ENCODE measurements at regions not wholly inside any gene's neighbourhood (a gene's known extent, or its start where the extent isn't known, plus 50 kb on each side); places are given as distances from the start of the nearest gene placed in this dataset.

DNA sequence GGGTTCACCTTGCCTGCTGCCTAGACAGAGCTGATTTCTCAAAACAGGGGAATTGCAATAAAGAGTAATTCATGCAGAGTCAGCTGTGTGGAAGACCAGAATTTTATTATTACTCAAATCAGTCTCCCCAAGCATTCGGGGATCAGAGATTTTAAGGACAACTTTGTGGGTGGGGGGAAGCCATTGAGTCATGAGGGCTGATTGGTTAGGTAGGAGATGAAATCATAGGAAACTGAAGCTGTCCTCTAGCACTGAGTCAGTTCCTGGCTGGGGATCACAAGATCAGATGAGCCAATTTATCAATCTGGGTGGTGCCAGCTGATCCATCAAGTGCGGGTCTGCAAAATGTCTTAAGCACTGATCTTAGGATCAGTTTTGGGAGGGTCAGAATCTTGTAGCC, 159.1 kb upstream of the MAP1B start:
- DNase-seq (ENCODE audit: low read depth): no peak

DNA sequence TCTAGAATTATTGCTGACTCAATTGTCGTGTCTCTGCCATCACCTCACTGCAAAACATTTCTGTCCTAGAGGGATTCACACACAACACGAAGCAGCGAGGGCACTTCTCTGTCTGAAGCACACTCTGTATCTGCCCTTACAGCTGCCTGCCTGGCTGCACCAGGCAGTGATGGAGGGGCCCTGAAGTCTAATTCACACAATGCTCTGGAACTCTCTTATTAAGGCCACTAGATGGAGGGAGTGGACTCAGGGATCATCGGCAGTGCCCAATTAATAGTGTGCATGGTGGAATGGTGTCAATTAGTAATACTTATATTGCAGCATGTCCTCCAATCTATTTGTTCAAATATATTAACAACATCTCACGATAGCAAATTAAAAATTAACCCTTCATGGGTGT, 157.5 kb upstream of the MAP1B start:
- DNase-seq (ENCODE audit: low read depth): no peak

DNA sequence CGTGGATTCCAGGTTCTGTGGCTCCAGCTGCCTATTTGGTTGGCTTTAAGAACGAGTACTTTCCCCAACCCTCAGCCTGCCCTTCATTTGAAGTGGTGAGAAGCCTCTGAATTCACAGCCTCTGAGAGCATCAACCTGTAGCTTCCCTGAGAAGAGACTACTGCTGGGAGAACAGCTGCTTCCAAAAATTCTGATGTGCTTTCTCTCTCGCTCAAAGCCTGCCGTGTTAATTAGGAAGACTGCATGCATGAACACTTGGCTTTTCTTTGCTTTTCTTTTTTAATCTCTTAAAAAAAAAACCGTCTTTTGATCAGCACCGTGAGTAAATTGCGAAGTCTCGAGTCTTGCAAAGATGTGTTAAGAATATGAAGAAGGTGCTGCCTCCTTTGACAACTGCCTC, 153.4 kb upstream of the MAP1B start:
- DNase-seq (ENCODE audit: low read depth): no peak

DNA sequence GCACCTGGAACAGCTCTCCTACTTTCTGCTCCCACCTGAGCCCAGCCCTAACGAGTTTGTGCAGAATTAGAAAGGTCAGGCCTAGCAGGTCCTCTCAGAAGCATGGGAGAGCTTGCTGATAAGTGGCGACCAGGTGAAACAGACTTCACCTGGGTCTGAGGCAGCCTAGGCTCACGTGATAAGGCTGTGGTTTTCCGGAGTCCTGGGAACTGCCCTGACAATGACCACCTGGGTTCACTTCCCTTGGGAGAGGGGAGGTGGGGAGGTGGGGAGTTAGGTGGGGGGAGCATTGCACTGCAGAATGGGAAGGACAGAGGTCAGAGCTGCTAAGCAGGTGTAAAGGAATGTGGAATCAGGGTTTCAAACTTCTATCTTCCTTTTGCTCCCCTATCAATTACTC, 152.9 kb upstream of the MAP1B start:
- no peak for DNase-seq (ENCODE audit: low read depth)

DNA sequence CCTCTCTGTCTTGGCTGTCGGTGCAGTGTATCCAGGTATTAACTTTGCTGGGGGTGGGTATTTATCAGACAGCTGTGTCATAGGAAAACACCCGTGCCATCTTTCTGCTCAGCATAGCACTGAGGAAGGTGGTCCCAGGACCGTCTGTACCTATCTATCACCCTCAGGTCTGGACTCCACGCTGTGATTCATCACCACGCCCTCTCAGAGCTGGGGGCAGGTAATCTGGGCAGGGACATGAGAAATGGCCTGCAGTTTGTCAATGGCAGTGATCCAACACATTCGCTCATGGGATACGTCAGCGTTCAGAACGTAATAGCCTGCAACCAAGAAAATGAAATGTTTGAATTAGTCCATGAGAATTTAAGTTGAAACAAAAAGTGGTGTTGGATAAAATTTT, 151.6 kb upstream of the MAP1B start:
- DNase-seq (ENCODE audit: low read depth): no peak

DNA sequence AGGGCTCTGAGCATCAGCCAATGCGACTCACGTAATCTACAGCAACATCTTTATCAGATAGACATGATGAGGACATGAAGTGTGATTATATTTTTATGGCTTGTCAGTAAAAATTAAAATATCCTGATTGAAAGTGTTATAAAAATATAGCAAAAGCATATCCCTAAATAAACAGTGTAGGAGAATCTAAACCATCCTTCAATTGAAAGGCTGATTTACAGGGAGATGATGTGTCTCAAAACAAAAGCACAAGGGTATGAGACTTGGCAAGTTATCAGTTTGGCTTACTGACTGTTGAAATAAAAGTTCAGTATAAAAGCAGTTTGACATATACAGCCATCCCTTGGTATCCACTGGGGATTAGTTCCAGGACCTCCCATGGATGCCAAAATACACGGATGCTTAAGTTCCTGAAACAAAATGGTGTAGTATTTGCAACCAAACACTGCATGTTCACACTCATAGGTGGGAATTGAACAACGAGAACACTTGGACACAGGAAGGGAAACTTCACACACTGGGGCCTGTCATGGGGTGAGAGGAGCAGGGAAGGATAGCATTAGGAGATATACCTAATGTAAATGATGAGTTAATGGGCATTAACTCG, 149.9 kb upstream of the MAP1B start:
- no peak for DNase-seq (ENCODE audit: low read depth)

DNA sequence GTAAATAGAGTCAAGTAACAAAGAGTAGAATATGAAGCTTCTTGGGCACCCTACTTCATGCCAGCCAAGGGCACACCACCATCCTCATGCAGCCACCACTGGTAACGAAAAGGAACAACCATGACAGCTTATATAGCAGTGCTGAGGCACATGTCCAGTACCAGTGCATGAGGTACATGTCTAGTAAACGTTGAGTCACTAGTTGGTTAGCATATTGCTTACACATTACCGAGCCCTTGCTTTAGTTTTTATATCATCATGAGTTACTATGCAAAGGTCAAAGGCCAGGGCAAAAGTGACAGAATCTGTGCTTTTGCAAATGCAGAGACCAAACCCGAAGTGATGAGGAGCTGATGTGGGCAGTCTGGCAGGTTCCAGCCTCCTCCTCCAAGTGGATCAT, 147.1 kb upstream of the MAP1B start:
- DNase-seq (ENCODE audit: low read depth): no peak

DNA sequence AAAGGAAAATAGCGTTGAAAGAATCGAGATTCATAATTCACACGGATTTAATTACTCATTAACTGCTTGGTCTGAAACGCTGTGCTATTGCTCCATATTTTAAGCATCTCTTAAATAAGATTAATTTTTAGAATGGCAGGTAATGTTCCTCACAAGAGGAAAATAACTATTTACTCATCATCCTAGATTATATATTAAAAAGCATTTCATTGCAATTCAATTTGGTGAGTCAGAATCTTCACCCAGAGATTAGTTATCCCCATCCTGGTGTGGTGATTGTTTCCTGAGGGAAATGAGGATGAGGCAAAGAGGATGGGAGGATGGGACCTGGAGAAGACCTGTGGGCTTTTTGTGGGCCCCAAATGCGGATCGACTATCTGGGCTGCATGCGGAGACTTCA, 145.5 kb upstream of the MAP1B start:
- no peak for DNase-seq (ENCODE audit: low read depth)

DNA sequence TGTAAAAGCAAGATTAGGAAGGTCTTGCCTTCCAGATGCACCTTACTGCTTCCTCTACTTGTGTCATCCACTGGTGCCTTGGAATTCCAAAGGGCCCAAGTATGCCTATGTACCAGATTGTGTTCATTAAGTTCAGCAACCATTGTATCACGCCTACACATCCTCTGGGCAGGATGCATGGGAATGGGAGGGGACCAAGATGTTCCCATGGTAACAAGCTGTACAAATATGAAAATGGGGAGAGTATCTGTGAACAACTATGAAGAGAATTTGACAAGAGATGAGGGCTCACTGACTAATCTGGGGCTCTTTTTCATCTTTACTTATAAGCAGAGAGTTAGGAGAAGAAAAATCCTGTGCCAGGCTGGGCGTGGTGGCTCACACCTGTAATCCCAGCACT, 137.8 kb upstream of the MAP1B start:
- DNase-seq (ENCODE audit: low read depth): no peak

DNA sequence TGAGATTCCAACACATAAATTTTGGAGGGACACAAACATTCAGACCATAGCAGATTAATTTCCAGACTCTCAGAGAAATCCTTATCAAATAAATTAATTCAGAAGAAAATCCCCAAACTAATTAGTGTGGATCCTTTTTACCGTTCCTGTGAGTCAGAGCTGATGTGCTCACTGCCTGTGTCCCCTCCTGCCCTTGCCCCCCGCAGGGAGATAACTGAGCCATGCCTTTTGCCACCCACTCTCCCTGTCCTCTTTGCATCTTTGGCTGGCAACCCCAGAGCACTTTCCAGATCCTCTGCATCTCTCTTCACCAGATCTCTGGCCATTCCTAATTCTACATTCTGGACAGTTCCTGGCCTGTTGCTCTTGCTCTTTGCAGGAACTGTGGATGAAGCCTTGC, 135.4 kb upstream of the MAP1B start:
- no peak for DNase-seq (ENCODE audit: low read depth)

DNA sequence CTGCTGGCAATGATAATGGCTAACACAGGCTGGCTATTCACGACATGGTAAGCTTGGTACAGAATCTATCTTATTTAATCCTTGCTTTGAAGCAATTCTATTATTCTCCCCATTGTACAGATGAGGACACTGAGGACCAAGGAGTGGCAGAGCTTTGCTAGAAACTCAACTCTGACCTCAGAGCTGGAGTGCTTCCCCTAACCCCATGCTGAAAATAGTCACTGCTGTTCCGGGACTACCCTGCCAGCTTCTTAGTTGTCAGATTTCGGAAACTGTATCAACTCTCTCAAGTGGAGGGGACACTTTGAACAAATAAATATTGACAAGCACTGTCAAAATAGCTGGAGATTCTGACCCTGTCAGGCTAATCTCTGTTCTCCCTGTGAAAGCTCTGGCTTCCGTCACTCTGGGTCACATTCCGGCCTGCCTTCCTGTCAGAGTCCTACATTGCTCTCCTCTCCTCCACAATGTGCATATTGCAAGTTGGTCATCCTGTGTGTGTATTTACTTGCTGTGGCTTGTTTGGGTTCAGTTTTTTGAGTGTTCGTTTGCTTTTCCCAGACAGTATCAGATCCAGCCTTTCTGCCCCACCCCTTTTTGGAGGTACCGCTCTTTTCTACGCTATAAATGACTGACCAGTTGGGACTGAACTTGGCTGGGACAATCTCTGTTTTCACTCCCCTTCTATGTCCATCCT, 134.3 kb upstream of the MAP1B start:
- no peak for DNase-seq (ENCODE audit: low read depth)

DNA sequence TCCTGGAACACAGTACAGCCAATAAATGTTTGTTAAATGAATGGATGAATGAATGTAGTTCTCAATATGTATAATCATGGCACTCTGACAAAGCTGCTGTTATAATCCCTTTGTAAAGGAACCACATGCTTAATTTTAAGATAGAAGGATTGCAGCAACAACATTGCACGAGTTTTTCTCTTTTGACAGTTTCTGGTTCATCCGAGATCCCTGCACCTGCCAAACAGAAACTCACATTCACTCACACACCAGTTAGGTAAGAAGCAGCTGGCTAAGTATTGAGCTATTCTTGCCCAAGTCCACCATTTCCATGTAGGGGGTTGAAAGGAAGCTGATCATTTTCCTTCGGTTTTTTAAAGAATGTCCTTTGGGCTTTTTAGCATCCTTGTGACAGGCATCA, 133.7 kb upstream of the MAP1B start:
- no peak for DNase-seq (ENCODE audit: low read depth)

DNA sequence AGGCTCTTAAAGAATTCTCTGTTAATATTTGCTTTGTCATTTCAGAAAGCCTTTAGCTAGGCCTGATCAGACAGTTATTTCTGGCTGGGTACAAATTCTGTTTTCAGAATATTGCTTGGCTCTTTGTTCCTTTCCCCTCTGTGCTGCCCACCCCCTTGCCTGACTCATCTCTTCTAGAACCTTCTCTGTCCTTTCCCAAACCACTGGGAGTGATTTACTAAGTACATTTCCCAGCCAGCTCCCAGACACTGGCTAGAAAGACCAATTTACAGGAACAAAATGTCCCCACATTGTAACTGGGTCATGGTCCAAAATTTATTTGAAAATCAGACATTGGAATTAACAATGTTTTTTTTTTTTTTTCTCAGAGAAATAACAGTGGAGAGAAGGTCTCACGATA, 133.1 kb upstream of the MAP1B start:
- DNase-seq (ENCODE audit: low read depth): no peak

DNA sequence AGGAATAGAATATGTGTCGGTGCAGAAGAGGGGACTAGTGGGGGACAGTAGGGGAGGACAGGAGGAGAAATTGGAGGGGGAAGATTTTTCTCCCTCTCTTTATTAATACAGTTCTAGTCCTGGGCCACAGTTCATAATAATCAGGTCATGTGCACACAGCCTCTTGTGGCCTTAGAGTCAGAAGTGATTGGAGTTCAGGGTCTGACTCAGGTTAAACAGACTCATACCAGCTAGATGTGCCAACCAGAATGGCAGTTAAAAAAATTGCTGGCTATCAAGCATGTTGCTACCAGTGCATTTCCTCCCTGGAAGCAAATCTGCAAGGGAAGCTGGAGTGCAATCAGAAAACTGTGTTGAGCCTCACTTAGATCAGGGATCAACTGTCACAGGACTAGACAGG, 132.7 kb upstream of the MAP1B start:
- DNase-seq (ENCODE audit: low read depth): no peak

DNA sequence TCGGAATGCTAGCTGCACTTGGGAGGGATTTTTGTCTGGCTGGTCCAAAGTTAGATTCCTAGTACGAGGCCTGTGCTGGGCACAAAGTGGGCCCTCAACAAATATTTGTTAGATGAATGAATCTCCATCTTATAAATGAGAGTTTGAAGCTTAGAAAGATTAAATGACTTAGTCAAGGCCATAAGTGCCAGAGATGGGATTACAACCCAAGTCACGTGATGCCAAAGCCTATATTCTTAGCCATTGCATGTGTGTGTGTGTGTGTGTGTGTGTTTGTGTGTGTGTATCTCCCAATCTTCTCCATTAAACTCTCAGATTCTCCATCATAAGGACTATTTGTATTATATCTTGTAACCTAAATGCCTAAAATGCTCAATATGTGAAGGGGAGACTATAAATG, 130.8 kb upstream of the MAP1B start:
- DNase-seq (ENCODE audit: low read depth): no peak

DNA sequence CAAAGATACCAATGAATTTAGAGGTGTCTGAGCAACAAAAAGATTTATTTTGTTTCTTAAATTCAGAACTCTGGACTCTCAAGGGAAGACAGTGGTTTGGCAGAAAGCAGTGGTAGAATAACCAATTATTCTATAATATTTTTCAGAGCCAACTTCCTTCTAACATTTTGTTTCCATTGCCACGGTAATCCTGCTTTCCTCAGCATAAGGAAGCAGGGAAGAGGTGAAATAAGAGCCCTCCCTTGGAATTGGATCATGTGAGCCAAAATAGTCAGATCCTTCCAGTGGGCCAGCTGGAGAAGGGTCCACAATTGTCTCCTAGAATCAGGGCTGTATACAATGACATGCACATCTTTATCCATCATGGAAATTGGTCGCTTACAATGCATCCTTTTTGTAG, 130.0 kb upstream of the MAP1B start:
- no peak for DNase-seq (ENCODE audit: low read depth)

DNA sequence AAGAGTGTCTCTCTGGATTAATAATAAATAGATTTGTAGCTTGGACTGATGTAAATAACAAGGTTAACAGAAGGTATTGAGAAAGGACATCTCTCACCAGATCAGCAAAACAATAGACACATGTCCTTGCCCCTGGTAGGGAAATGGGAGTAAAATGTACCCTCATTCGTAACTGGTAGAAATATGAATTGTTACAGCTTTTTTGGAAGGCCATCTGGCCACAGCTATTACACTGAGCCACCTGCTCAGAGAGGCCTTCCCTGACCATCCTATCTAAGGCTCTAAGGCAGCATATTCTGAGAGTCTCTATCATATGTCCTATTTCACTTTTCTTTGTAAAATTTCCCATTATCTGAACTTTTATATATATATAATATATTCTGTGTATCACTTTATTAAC, 129.1 kb upstream of the MAP1B start:
- no peak for DNase-seq (ENCODE audit: low read depth)

DNA sequence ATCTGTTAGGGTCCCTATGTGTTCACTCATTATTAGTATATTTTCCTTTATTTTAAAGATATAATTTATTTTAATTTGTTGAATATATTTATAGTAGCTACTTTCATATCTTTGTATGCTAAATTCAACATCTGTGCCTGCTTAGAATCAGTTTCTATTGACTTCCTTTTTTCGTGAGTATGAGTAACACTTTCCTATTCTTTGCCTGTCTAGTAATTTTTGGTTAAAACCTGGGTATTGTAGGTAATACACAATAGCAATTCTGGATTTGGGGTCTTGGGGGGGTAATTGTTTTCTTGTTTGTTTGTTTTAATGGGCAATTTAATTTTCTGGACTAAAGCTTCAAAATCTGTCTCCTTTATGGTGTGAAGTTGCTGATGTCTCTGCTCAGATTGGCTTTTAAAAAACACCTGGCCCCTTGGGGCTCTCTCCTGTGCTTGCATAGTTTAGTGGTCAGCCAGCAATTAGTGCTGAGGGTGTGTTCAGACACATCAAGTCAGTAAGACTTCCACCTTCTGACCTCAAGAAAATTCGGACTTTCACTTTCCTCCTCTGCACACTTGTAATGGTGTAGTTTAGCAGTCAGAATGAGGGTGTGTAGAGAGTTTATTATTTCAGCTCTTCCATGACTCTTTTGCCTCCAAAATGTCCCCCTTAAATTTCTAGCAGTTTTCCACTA, 124.4 kb upstream of the MAP1B start:
- DNase-seq (ENCODE audit: low read depth): no peak

DNA sequence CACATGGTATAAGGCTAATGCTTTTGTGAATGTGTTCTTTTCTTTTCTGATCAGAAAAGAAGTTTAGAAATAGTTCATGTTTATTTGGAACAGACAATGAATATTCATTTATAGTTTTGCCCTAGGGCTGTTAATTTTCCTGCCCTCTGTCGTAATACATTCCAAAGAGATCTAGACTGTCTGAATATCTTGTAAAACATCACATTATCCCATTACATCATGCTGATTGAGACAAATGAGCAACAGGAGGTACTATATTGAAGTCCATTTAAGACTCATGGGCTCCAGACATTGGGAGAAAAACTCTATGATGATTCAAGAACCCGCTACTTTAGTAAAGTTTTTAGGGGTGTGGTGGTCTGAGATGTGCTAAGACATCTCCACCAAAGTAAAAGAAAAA, 121.2 kb upstream of the MAP1B start:
- DNase-seq (ENCODE audit: low read depth): no peak

DNA sequence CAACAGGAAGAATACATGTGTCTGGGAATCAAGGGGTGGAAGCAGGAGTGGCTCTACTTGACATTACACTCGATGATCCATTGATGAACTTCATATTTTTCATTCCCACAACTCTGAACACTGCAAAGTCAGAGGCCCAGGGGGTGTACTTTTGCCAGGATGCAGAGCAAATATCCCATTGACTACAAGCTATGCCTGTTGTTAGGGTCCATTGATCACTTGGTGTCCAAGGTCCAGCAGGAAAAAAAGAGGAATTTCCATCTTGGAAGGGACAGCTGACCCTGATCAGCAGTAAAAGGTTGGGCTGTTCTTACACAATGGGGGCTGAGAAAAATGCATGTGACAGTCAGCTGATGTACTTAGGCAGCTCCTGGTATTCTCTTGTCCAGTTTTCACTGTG, 118.5 kb upstream of the MAP1B start:
- no peak for DNase-seq (ENCODE audit: low read depth)

DNA sequence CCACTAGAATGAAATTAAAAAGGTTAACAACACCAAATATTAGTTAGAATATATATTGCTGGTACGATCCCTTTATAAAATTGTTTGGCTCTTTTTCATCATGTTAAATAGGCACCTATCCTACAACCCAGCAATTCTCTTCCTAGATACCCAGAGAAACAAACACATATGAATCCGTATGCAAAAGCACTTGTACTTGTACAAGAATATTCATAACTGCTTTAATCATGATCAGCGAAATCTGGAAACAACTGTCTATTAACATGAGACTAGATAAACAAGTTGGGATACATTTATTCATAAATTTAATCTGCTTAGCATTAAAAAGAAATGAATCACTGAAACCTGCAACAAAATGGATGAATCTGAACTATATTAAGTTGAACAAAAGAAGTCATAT, 113.7 kb upstream of the MAP1B start:
- no peak for DNase-seq (ENCODE audit: low read depth)

DNA sequence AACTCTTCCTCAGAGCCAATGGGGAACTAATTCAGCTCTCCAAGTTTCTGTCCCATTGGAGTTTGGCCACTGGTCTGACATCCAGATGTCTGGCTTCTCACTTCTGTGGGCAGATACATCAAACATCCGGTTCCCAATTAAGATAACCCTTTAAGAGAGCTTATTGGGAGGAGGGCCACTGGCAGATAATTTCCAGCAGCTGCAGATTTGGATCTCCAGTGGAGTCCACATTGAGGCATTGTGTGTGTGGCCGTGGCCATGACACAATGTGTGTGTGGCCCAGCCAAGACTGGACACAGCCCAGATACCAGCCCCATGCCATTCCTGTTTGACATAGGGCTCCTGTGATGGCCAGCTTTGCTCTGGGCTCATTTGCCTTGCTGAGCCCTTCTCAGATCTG, 110.5 kb upstream of the MAP1B start:
- no peak for DNase-seq (ENCODE audit: low read depth)

DNA sequence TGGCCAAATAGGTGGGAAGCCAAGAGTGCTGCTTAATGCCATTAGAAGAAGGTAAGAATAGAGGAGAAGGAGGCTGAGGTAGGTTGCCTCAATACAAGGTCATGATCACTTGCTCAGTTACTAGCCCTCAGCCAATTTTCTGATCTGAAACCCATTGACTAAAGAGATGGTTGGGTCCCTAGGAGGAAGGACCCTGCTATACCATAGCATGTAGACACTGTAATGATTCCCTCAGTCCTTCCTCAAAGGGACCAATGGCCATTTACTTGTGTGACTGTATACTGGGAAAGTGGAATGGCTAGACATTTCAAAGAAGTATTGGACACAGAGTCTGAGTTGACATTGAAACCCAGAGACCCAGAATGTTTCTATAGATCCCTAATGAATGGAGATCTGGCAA, 108.5 kb upstream of the MAP1B start:
- no peak for DNase-seq (ENCODE audit: low read depth)

DNA sequence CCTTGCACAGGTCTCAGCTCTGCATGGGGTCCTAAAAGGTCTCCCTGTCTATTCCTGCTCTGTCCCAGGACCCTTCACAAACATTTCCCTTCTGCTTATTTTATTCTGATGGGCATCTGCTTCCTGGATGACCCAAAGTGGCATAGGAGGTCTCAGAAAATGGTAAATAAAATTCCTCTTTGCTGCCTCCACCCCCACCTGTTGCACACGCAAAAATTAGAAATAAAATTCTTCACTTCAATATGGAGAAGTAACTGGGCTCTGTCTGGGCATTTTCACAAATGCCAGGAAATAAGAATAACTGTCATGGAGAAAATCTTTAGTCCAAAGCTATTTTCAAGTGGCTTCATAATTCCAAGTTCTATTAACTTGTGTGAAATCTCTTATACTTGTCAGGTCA, 106.6 kb upstream of the MAP1B start:
- no peak for DNase-seq (ENCODE audit: low read depth)
